HTR-8/SVneo (cell line): ENCODE measurements at regions not wholly inside any gene's neighbourhood (a gene's known extent, or its start where the extent isn't known, plus 50 kb on each side); places are given as distances from the start of the nearest gene placed in this dataset.
A peak's percentile ranks its signal among the peaks of the same experiment; 100 is the strongest.

ENCODE experiments used
- DNase-seq: peaks from one replicate; pipeline ENCODE4 v3.0.0; 2011; ENCODE audit warnings: low spot score, mixed read lengths; ENCODE audit not compliant: insufficient read length
- FAIRE-seq: peaks from 2 replicates; lab custom pipeline; 2011; peaks lifted over from hg19 to GRCh38; lab: Jason Lieb, UNC

DNA sequence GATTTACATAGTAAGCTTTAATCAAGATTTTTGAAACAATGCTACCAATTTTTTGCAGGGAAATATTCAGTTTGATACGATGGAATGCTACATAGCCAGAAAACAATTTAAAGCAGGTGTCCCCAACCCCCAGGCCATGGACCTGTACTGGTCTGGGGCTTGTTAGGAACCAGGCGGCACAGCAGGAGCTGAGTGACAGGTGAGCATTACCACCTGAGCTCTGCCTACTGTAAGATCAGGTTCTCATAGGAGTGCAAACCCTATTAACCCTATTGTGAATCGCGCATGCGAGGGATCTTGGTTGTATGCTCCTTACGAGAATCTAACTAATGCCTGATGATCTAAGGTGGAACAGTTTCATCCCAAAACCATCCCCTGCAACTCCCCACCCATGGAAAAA, 322.6 kb upstream of the NECTIN3 start:
- DNase-seq, result no peak
- FAIRE-seq, result no peak

DNA sequence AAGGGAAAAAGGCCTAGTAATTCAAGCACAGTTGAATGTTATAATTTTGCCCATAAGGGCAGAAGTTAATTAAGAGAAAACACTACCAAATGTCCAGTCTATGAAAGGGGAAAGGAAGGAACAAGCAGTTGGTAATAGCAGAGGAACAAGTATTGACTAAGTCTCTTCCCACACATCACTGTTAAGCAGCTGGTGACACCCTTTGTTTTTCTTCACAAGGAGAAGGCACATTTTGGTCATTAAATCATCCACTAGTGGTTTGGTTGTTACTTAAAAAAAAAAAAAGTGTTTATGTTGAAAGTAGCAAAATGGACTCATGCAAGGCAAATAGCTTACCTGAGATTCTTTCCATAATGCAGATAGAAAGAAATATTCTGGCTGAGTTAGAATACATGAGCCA, 321.4 kb upstream of the NECTIN3 start:
- DNase-seq (no peak), FAIRE-seq (no peak)

- no peak for DNase-seq
- FAIRE-seq, result no peak
These were observed 319.3 kb upstream of the NECTIN3 start for GRCh38 chr3:110752307-110752706.

DNA sequence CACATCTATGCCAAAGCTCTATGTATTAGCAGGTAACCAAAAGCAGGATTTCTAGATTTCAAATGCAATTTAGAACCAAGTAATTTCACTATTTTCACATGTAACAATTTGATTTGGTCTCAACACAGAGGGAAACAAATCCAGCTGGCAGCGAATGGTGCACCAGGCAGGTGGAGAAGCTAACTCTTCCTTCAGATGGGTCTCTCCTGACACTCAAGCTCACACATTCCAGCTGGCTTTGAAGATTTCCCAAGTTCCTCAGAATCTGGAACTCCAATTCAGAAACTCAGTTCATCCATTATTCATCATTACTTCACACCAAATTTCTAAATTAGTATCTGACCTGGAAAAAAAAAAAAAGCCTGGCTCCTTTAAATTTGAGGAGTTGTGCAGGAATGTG, 318.1 kb upstream of the NECTIN3 start:
- FAIRE-seq (no peak), DNase-seq (no peak)

DNA sequence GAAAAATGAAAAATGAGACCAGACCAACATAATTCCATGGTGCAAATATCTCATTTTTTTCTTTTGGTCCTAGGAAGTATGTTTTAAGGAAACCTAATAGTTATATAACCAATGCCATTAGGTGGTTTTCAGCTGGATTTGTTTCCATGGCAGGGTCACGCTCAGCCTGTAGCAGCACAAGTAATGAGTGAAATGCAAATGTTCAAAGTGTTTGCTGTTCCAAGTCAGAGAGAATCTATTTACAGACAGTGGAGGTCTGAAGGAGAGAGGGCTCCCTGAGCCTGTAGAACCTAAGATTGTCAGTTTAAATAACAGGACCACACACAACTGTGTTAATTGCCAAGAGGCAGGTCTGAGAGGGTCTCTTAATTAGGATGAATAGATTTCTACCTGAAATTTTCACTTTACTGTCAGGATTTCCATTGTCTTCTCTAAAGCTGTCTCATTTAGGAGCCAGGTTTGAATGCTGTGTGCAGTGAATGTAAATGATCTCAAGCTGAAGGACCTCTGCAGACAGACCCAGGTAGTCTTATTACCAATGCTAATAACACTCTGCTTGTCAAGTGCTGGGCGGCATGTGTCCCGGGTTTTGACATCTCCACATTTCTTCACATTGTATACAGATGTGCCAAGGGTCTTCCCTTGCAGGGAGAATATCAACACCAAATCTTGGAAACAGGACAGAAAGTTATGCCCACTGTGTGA, 317.3 kb upstream of the NECTIN3 start:
- DNase-seq (no peak), FAIRE-seq (no peak)

DNA sequence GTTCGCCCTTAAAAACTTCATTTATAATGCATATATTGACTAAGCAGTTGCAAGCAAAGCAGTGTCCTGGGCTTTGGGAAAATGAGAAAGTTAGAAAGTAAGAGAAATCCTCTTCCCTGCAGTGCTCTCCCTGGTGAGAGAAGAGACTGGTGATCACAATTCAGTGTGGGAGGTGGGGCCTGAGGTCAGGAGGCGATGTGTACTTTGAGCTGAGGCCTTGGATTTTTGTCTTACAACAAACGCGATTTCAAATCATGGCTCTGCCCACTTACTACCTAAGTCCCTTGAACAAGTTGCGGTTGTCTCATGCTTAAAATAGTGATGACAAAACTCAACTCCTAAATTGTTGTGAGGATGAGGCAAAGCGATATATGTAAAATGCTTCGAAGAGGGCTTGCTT, 316.3 kb upstream of the NECTIN3 start:
- DNase-seq (no peak), FAIRE-seq (no peak)

GRCh38 chr3:110756705-110757104, 314.9 kb upstream of the NECTIN3 start:
- DNase-seq (no peak), FAIRE-seq (no peak)

DNA sequence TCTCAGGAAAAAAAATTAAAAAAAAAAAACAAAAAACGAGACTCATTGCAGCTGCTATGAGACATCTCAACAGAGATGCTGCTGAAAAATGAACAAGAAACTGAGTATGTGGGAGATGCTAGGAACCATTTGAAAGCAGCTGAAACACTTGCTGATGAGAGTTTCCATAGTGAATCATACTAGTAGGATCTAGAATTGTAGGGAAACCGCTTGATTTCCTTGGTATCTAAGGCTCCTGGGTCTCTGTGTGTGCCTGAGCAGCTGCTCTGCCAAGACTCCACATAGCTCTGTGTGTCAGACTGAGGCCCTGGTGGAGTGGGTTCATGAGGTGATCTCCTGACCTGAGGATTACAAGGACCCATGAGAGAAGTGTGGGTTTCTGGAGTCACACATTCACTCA, 313.4 kb upstream of the NECTIN3 start:
- no peak for DNase-seq
- FAIRE-seq, result no peak

GRCh38 chr3:110767156-110767555, 304.5 kb upstream of the NECTIN3 start:
- no peak for DNase-seq
- FAIRE-seq, result no peak

DNA sequence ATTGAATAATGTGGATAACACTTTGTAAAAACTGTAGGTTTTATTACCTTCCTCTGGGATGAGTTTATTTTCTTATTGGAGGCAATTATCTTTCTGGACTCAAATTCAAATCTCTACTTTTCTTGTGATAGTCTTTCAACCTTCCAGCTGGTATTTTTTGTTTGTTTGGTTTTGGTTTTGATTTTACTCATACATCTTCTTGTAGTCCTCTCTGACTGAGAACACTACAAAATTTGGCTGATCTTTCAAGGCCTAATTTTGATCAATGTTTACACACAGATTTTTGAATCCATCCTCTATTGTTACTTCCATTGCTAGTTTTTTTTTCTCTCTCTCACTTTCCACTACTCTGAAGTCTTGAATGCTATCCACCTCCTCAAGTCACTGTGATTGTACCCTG, 303.8 kb upstream of the NECTIN3 start:
- no peak for FAIRE-seq
- no peak for DNase-seq

DNA sequence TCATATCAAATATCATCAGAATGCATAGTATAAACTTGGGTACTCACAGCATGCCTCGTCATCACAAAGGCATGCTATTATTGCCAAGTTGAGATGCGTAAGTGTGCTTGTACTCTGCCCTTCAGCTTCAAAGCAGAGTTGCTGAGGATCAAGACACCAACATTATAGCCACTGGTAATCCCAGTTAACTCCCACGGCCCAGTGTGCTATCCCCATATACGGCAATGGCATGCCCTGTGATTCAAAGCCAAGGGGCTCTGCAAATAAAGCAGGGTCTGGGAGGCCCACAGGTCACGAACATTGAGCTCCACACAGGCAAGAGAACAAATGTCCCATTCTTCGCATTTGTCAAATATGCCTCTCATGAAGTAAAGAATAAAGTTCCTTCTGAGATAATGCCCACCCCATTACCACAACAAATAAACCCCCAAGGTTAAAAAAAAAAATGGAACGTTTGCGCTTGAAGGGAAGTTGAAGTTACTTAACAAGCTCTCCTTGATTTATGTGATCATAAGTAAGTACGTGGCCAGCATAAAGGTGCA, 298.1 kb upstream of the NECTIN3 start:
- FAIRE-seq (peak; percentile 98), DNase-seq (peak; percentile 57)

GRCh38 chr3:110774496-110775265, 296.9 kb upstream of the NECTIN3 start:
- FAIRE-seq (peak; percentile 26), DNase-seq (no peak)

- FAIRE-seq (no peak), DNase-seq (no peak)
These were observed 292.0 kb upstream of the NECTIN3 start for GRCh38 chr3:110779581-110779980.

DNA sequence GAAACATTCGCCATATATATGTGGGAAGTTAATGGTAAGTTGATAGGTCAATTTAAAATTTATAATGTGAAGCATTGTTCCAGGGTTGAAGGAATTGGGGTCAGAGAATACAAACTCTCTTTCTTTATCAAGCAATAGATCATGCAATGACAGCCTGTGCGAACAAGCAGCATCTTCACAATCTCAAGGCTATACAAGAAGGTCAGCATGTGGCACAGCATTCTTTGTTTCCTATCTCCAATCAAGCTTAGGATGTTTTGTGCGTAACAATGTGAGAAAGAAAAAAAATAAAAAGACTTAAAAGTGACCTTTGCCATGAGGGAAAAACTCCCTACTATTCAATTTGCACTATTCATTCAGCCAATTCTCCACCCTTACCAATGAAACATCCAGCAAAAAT, 288.1 kb upstream of the NECTIN3 start:
- DNase-seq (no peak), FAIRE-seq (no peak)

DNA sequence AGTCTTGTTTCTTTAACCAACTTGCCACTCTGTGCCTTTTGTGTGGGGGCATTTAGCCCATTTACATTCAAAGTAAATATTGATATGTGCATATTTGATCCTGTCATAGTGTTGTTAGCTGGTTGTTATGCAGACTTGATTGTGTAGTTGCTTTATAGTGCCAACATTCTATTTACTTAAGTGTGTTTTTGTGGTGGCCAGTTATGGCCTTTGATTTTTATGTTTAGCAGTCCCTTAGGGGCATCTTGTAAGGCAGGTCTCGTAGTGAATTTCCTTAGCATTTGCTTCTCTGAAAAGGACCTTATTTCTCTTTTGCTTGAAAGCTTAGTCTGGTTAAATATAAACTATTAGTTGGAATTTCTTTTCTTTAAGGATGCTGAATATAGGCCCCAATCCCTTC, 282.8 kb upstream of the NECTIN3 start:
- DNase-seq (no peak), FAIRE-seq (no peak)

- DNase-seq, result no peak
- no peak for FAIRE-seq
These were observed 282.3 kb upstream of the NECTIN3 start for GRCh38 chr3:110789315-110789714.

DNA sequence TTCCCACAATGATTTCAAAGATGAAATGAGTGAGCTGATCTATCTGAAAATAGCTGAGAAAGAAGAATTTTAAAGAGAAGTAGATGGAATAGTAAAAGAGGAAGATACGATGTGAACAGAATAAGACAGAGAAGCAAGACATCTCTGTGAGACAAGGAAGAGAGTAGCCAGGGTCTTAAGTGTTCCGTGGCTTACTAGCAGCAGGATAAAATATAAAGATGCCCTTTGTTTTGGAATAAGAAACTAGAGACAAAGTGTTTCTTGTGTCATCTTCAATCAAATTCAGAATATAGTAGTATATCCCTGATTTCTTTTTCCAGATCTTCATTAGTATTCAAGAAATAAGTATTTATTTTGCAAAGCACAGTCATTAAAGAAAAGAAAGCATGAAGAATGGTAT, 281.0 kb upstream of the NECTIN3 start:
- no peak for DNase-seq
- FAIRE-seq, result no peak

GRCh38 chr3:110791995-110792686, 279.5 kb upstream of the NECTIN3 start:
- no peak for DNase-seq
- FAIRE-seq, result no peak

DNA sequence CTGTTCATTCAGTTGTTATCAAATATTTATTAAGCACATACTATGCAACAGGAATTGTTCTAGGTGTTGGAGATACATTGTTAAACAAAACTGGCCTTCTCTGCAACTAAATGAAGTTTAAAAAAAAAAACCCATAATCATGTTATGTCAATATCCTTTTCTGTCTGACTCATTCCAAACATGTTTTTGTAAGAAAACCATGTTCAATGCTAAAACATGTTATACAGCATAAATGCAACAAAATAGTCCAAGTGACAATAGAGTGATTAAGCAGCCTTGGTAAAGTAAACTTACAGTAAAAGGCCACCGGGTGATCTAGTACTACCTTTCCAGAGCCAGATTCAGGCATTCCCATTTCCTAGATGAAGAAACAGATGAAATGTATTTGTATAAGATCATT, 278.0 kb upstream of the NECTIN3 start:
- no peak for FAIRE-seq
- no peak for DNase-seq

GRCh38 chr3:110795163-110795562, 276.5 kb upstream of the NECTIN3 start:
- DNase-seq (no peak), FAIRE-seq (no peak)

DNA sequence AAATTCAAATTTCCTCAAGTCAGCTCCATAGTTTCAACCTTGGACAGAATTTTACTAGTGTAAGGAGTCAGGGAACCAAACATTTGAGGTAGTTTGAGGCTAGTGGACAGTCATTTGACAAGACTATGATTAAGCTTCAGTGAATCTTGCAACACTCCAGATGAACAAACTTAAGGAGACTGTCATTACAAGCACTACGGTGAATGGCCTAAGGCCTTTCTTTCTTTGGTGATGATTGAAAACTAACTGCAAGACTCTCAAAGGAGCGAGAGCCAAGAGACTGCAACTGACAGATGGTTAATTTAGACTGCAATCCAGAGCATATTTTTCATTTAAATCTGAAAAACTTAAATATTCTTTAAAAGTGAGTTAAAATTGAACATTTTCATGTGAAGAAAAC, 272.3 kb upstream of the NECTIN3 start:
- no peak for FAIRE-seq
- peak; percentile 5 for DNase-seq
